ENCODE measurements at regions not wholly inside any gene's neighbourhood (a gene's known extent, or its start where the extent isn't known, plus 50 kb on each side); places are given as distances from the start of the nearest gene placed in this dataset.

GRCh38 chr16:86632206-86632605 is 53.9 kb downstream of the FOXL1 start:
- POLR2A ChIA-PET = no interaction called here
- no peak overlapping the region for H3K4me3 ChIP-seq (ENCODE audit: low read depth, low read length)
- no peaks in the 10 kb centered on the region for H3K36me3 ChIP-seq (ENCODE audit: control insufficient read depth in 2 of 2, insufficient read depth in 1 of 2, low read length in 2 of 2)
- H3K27ac ChIP-seq (ENCODE audit: extremely low read depth, low read depth, low read length) = no peak overlapping the region
- no peaks in the 10 kb centered on the region for H3K4me1 ChIP-seq (ENCODE audit: control insufficient read depth, insufficient read depth, low read length)
- CTCF ChIA-PET = interaction anchor here (0.6 to 0.7 kb wide), 2 partner anchors 30 to 95 kb away, joined by 3 read pairs; no protein-coding TSS in a partner anchor
- H3K9me3 ChIP-seq (ENCODE audit: control insufficient read depth, insufficient read depth, low read depth, low read length) = no peaks in the 10 kb centered on the region
- no peak for TF ChIP-seq ZNF449 (tag by site-specific recombination; IDR thresholded peaks at IDR 0.05)
- no peak for TF ChIP-seq ZNF561 (tag by site-specific recombination; IDR thresholded peaks at IDR 0.05; ENCODE audit: borderline replicate concordance)
- no peak for TF ChIP-seq IKZF3 (tag by site-specific recombination; IDR thresholded peaks at IDR 0.05)
- no peak for TF ChIP-seq ZNF792 (tag by site-specific recombination; IDR thresholded peaks at IDR 0.05)
- TF ChIP-seq MEIS1 (CRISPR knock-in tag; IDR thresholded peaks at IDR 0.05; ENCODE audit: borderline replicate concordance) = no peak
- no peak for TF ChIP-seq PRDM2 (tag by site-specific recombination; IDR thresholded peaks at IDR 0.05; ENCODE audit: borderline replicate concordance)
- no peak for TF ChIP-seq ZNF19 (tag by site-specific recombination; IDR thresholded peaks at IDR 0.05; ENCODE audit: low read depth)
- TF ChIP-seq ZNF558 (tag by site-specific recombination; IDR thresholded peaks at IDR 0.05) = no peak
- TF ChIP-seq OVOL3 (tag by site-specific recombination; IDR thresholded peaks at IDR 0.05) = no peak
- TF ChIP-seq BCL6B (tag by site-specific recombination; IDR thresholded peaks at IDR 0.05) = no peak
- TF ChIP-seq ZNF768 (tag by site-specific recombination; IDR thresholded peaks at IDR 0.05) = no peak
- TF ChIP-seq ZNF26 (tag by site-specific recombination; IDR thresholded peaks at IDR 0.05) = no peak
- no peak for TF ChIP-seq ZNF350 (tag by site-specific recombination; IDR thresholded peaks at IDR 0.05)
- TF ChIP-seq ZNF184 (tag by site-specific recombination; IDR thresholded peaks at IDR 0.05) = no peak
- TF ChIP-seq ATF2 (tag by site-specific recombination; IDR thresholded peaks at IDR 0.05; ENCODE audit: low read depth) = no peak
- TF ChIP-seq ZNF830 (tag by site-specific recombination; IDR thresholded peaks at IDR 0.05; ENCODE audit: low read depth) = no peak
- no peak for TF ChIP-seq ZNF510 (tag by site-specific recombination; IDR thresholded peaks at IDR 0.05; ENCODE audit: insufficient replicate concordance)
